ENCODE measurements at regions not wholly inside any gene's neighbourhood (a gene's known extent, or its start where the extent isn't known, plus 50 kb on each side); places are given as distances from the start of the nearest gene placed in this dataset.

DNA sequence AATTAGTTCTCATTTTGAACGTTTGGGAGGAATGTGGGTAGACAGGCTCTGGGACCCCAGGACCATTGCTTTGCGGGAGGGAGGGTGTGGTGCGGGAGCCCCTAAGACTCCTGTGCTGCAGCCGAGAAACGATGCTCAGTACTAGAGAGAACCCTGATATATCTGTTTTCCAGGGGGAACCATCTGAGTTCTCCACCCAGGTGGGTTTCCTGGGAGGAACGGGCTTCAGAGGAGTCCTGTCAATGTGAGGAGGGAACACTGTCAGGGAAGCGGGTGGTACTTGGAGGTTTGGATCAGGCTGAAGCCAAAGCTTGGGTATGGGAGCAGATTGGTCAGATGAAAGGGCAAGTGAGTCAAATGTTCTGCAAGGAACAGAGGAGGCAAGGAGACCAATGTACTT, 358.0 kb downstream of the FGF9 start:
- TF ChIP-seq, protein P1, sequence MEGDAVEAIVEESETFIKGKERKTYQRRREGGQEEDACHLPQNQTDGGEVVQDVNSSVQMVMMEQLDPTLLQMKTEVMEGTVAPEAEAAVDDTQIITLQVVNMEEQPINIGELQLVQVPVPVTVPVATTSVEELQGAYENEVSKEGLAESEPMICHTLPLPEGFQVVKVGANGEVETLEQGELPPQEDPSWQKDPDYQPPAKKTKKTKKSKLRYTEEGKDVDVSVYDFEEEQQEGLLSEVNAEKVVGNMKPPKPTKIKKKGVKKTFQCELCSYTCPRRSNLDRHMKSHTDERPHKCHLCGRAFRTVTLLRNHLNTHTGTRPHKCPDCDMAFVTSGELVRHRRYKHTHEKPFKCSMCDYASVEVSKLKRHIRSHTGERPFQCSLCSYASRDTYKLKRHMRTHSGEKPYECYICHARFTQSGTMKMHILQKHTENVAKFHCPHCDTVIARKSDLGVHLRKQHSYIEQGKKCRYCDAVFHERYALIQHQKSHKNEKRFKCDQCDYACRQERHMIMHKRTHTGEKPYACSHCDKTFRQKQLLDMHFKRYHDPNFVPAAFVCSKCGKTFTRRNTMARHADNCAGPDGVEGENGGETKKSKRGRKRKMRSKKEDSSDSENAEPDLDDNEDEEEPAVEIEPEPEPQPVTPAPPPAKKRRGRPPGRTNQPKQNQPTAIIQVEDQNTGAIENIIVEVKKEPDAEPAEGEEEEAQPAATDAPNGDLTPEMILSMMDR (conservative IDR thresholded peaks at IDR 0.05; ENCODE audit: low read depth, low read length), result no peak
- no peak for TF ChIP-seq EZH2 (IDR thresholded peaks at IDR 0.05; ENCODE audit: low read length, unreplicated experiment)
- TF ChIP-seq EZH2phosphoT487 (IDR thresholded peaks at IDR 0.05; ENCODE audit: borderline replicate concordance, low read length), result no peak
